H9 (cell line): ENCODE measurements at regions not wholly inside any gene's neighbourhood (a gene's known extent, or its start where the extent isn't known, plus 50 kb on each side); places are given as distances from the start of the nearest gene placed in this dataset.

Source experiments
- DNase-seq: peaks from one replicate; pipeline ENCODE4 v3.0.0-alpha.2; 2017
- H2AFZ ChIP-seq: one replicate; pipeline ENCODE4 v1.6.1; 2013; ENCODE audit warnings: mild to moderate bottlenecking, low read length, control low read depth, moderate library complexity
- H2AK5ac ChIP-seq: 2 replicates; pipeline ENCODE4 v1.6.1; 2013; ENCODE audit warnings: low read length, control low read depth, mixed read lengths; ENCODE audit not compliant: insufficient read length
- H2BK120ac ChIP-seq: one replicate; pipeline ENCODE4 v1.6.1; 2013; ENCODE audit warnings: low read depth, mild to moderate bottlenecking, low read length, control low read depth, inconsistent platforms; ENCODE audit not compliant: poor library complexity, severe bottlenecking
- H2BK12ac ChIP-seq: 2 replicates; pipeline ENCODE4 v1.6.1; 2013; ENCODE audit warnings: low read length, control low read depth, mixed read lengths, low read depth; ENCODE audit not compliant: insufficient read length
- H2BK15ac ChIP-seq: 2 replicates; pipeline ENCODE4 v1.6.1; 2013; ENCODE audit warnings: low read depth, low read length, control low read depth
- H2BK20ac ChIP-seq: one replicate; pipeline ENCODE4 v1.6.1; 2013; ENCODE audit warnings: low read depth, mild to moderate bottlenecking, low read length, control low read depth, inconsistent platforms; ENCODE audit not compliant: poor library complexity, severe bottlenecking
- H2BK5ac ChIP-seq: 2 replicates; pipeline ENCODE4 v1.6.1; 2013; ENCODE audit warnings: low read length, control low read depth, mixed read lengths; ENCODE audit not compliant: insufficient read length
- H3K14ac ChIP-seq: 2 replicates; pipeline ENCODE4 v1.6.1; 2013; ENCODE audit warnings: low read length, control low read depth; ENCODE audit not compliant: insufficient read depth
- H3K18ac ChIP-seq: 2 replicates; pipeline ENCODE4 v1.6.1; 2013; ENCODE audit warnings: low read depth, mild to moderate bottlenecking, mixed read lengths, low read length, control low read depth; ENCODE audit not compliant: insufficient read length
- H3K23ac ChIP-seq: 2 replicates; pipeline ENCODE4 v1.6.1; 2013; ENCODE audit warnings: low read length, control low read depth, mixed read lengths, low read depth; ENCODE audit not compliant: insufficient read length
- H3K23me2 ChIP-seq: 2 replicates; pipeline ENCODE4 v1.6.1; 2013; ENCODE audit warnings: low read depth, mild to moderate bottlenecking, mixed read lengths, low read length, control low read depth; ENCODE audit not compliant: insufficient read length, poor library complexity, severe bottlenecking
- H3K27ac ChIP-seq: 2 replicates; pipeline ENCODE4 v1.5.1; 2013; ENCODE audit warnings: low read length, control low read depth, mixed read lengths, low read depth; ENCODE audit not compliant: insufficient read length
- H3K27me3 ChIP-seq: 2 replicates; pipeline ENCODE4 v1.6.1; 2013; ENCODE audit warnings: low read length, control low read depth, inconsistent platforms; ENCODE audit not compliant: insufficient read depth
- H3K4ac ChIP-seq: 2 replicates; pipeline ENCODE4 v1.6.1; 2013; ENCODE audit warnings: low read depth, mild to moderate bottlenecking, control low read depth, inconsistent platforms, low read length, moderate library complexity
- H3K4me1 ChIP-seq: 2 replicates; pipeline ENCODE4 v1.6.1; 2013; ENCODE audit warnings: low read length, control low read depth, inconsistent platforms; ENCODE audit not compliant: insufficient read depth
- H3K4me2 ChIP-seq: 2 replicates; pipeline ENCODE4 v1.6.1; 2013; ENCODE audit warnings: low read length, control low read depth, mixed read lengths; ENCODE audit not compliant: insufficient read length, insufficient read depth
- H3K56ac ChIP-seq: 2 replicates; pipeline ENCODE4 v1.6.1; 2013; ENCODE audit warnings: low read depth, mild to moderate bottlenecking, mixed read lengths, low read length, control low read depth; ENCODE audit not compliant: insufficient read length
- H3K79me1 ChIP-seq: 2 replicates; pipeline ENCODE4 v1.6.1; 2013; ENCODE audit warnings: low read depth, mild to moderate bottlenecking, moderate library complexity, low read length, control low read depth, inconsistent platforms; ENCODE audit not compliant: insufficient read depth, poor library complexity, severe bottlenecking
- H3K79me2 ChIP-seq: 2 replicates; pipeline ENCODE4 v1.6.1; 2013; ENCODE audit warnings: low read length, control low read depth, inconsistent platforms; ENCODE audit not compliant: insufficient read depth
- H3K9ac ChIP-seq: 2 replicates; pipeline ENCODE4 v1.6.1; 2013; ENCODE audit warnings: low read length, control low read depth, mixed read lengths; ENCODE audit not compliant: insufficient read length; ENCODE audit errors: extremely low read depth
- H3K9me3 ChIP-seq: one replicate; pipeline ENCODE4 v1.6.1; 2013; ENCODE audit warnings: low read depth, low read length, inconsistent platforms; ENCODE audit not compliant: control insufficient read depth
- H3T11ph ChIP-seq: one replicate; pipeline ENCODE4 v1.6.1; 2013; ENCODE audit warnings: mild to moderate bottlenecking, low read length, control low read depth, inconsistent platforms
- H4K20me1 ChIP-seq: one replicate; pipeline ENCODE4 v1.6.1; 2013; ENCODE audit not compliant: control insufficient read depth, insufficient read length, insufficient read depth
- H4K5ac ChIP-seq: 2 replicates; pipeline ENCODE4 v1.6.1; 2013; ENCODE audit warnings: low read depth, mild to moderate bottlenecking, mixed read lengths, low read length, control low read depth; ENCODE audit not compliant: insufficient read length
- H4K8ac ChIP-seq: replicated peaks from 2 replicates; pipeline ENCODE4 v1.6.1; 2013; ENCODE audit warnings: low read length, control low read depth, mixed read lengths, low read depth; ENCODE audit not compliant: insufficient read length
- H4K91ac ChIP-seq: 2 replicates; pipeline ENCODE4 v1.6.1; 2013; ENCODE audit warnings: low read depth, mild to moderate bottlenecking, moderate library complexity, mixed read lengths, low read length, control low read depth; ENCODE audit not compliant: insufficient read length
- H3K27ac Mint-ChIP-seq, 3 experiments: 2 replicates in 2 of 3; 3 replicates in 1 of 3; pipeline ENCODE4 v1.8.0; 2020 to 2021; ENCODE audit warnings: mixed read lengths in 3 of 3, mild to moderate bottlenecking in 1 of 3, moderate library complexity in 1 of 3
- H3K27me3 Mint-ChIP-seq: 2 replicates; pipeline ENCODE4 v1.8.0; 2021; ENCODE audit warnings: low read depth, mild to moderate bottlenecking, moderate library complexity, mixed read lengths
- H3K36me3 Mint-ChIP-seq, 3 experiments: 2 replicates in 2 of 3; 3 replicates in 1 of 3; pipeline ENCODE4 v1.8.0; 2020 to 2021; ENCODE audit warnings: low read depth in 3 of 3, mixed read lengths in 3 of 3; ENCODE audit not compliant: insufficient read depth in 1 of 3
- H3K4me1 Mint-ChIP-seq, 2 experiments: 2 replicates each; pipeline ENCODE4 v1.8.0; 2020; ENCODE audit warnings: mixed read lengths in 2 of 2
- H3K4me3 Mint-ChIP-seq, 2 experiments: 2 replicates in 1 of 2; 3 replicates in 1 of 2; pipeline ENCODE4 v1.8.0; 2020 to 2021; ENCODE audit warnings: mild to moderate bottlenecking in 2 of 2, mixed read lengths in 2 of 2, moderate library complexity in 1 of 2
- H3K9me3 Mint-ChIP-seq, 2 experiments: 2 replicates in 1 of 2; 3 replicates in 1 of 2; pipeline ENCODE4 v1.8.0; 2020; ENCODE audit warnings: mild to moderate bottlenecking in 2 of 2, mixed read lengths in 2 of 2, moderate library complexity in 1 of 2
- CTCF ChIP-seq: fragments of 200-600 bp; sonication (generic); conservative IDR thresholded peaks from 3 replicates; pipeline ENCODE4 v1.8.0; 2021; ENCODE audit warnings: antibody characterized with exemption, mild to moderate bottlenecking
- WGBS: extraction: QIAGEN DNeasy Blood & Tissue Kit; methylation state at CpG from one replicate; pipeline ENCODE4 v1.1.7; 2013; ENCODE audit warnings: missing lambda C conversion rate, low lambda C conversion rate, mixed read lengths; ENCODE audit not compliant: insufficient read length; ENCODE audit errors: extremely low coverage; 5-methylcytosine and 5-hydroxymethylcytosine counted together

- no peak overlapping the region for H4K8ac ChIP-seq
- H3K27me3 ChIP-seq, result no peaks in the 10 kb centered on the region
- H3K9me3 Mint-ChIP-seq, result no peaks in the 10 kb centered on the region
- H2BK120ac ChIP-seq, result no peak overlapping the region
- no peaks in the 10 kb centered on the region for H3K79me2 ChIP-seq
- DNase-seq, result no peak
- H3K23ac ChIP-seq, result no peak overlapping the region
- no CpG with 5 or more reads among the region's 3 CpGs for WGBS
- no peak overlapping the region for H4K5ac ChIP-seq
- no peak overlapping the region for H3K27ac ChIP-seq
- no peak overlapping the region for H3K56ac ChIP-seq
- no peak overlapping the region for H2AK5ac ChIP-seq
- H4K91ac ChIP-seq, result no peak overlapping the region
- no peak overlapping the region for H3K27ac Mint-ChIP-seq
- H3K4me1 ChIP-seq, result no peaks in the 10 kb centered on the region
- no peak overlapping the region for H3K9ac ChIP-seq
- no peaks in the 10 kb centered on the region for H4K20me1 ChIP-seq
- H3T11ph ChIP-seq, result no peak overlapping the region
- no peak overlapping the region for H3K14ac ChIP-seq
- H3K23me2 ChIP-seq, result no peaks in the 10 kb centered on the region
- H2BK20ac ChIP-seq, result no peak overlapping the region
- H2BK12ac ChIP-seq, result no peak overlapping the region
- no peak overlapping the region for H3K4me3 Mint-ChIP-seq
- no peaks in the 10 kb centered on the region for H3K9me3 ChIP-seq
- no peaks in the 10 kb centered on the region for H3K27me3 Mint-ChIP-seq
- no peak overlapping the region for H2BK15ac ChIP-seq
- H2AFZ ChIP-seq, result no peak overlapping the region
- H3K4ac ChIP-seq, result no peak overlapping the region
- H3K18ac ChIP-seq, result no peak overlapping the region
- H3K4me2 ChIP-seq, result no peak overlapping the region
- H3K36me3 Mint-ChIP-seq, result no peaks in the 10 kb centered on the region
- peaks cover under 1 to 5% of the 10 kb centered on the region in 2 experiments for H3K4me1 Mint-ChIP-seq
- no peak overlapping the region for H2BK5ac ChIP-seq
- H3K79me1 ChIP-seq, result no peaks in the 10 kb centered on the region
- TF ChIP-seq CTCF, result no peak
These were observed 363.1 kb downstream of the ENC1 start for GRCh38 chr5:74277418-74277817.
